A673 (cell line): ENCODE measurements at regions not wholly inside any gene's neighbourhood (a gene's known extent, or its start where the extent isn't known, plus 50 kb on each side); places are given as distances from the start of the nearest gene placed in this dataset.

Experiments
- BruUV-seq: library from RNA; stranded (reverse); fragments of 400-500 nt; replicated peaks from 2 replicates; lab custom pipeline; 2021; lab: Mats Ljungman, UMichigan
- CTCF ChIA-PET: fragments of 300-600 bp; sonication (Branson Sonifier 250); formaldehyde crosslinking; loops from one replicate; lab custom pipeline; 2022; ENCODE audit warnings: antibody characterized with exemption; lab: Charles Lee
- POLR2A ChIA-PET: fragments of 300-600 bp; sonication (Branson Sonifier 250); formaldehyde crosslinking; loops from one replicate; lab custom pipeline; 2022; ENCODE audit warnings: antibody characterized with exemption; ENCODE audit not compliant: low non-redundant PET; lab: Charles Lee
- DNase-seq: peaks from one replicate; pipeline ENCODE4 v3.0.0-alpha.2; 2015; ENCODE audit warnings: low spot score
- H3K27ac ChIP-seq: fragments of 200-600 bp; sonication (generic); 2 replicates; pipeline ENCODE4 v1.5.1; 2016; ENCODE audit warnings: mixed run types, low read depth, mild to moderate bottlenecking, mixed read lengths, antibody characterized with exemption, low read length; ENCODE audit not compliant: poor library complexity, severe bottlenecking
- H3K27me3 ChIP-seq: fragments of 200-600 bp; sonication (generic); replicated peaks from 2 replicates; pipeline ENCODE4 v1.6.1; 2017; ENCODE audit warnings: mixed run types, low read depth, mild to moderate bottlenecking, mixed read lengths, antibody characterized with exemption, low read length; ENCODE audit not compliant: insufficient read depth, poor library complexity
- H3K36me3 ChIP-seq: fragments of 200-600 bp; sonication (generic); 2 replicates; pipeline ENCODE4 v1.6.1; 2016; ENCODE audit warnings: mixed run types, mild to moderate bottlenecking, mixed read lengths, antibody characterized with exemption, low read length; ENCODE audit not compliant: insufficient read depth, poor library complexity, severe bottlenecking
- H3K4me1 ChIP-seq: fragments of 200-600 bp; sonication (generic); 2 replicates; pipeline ENCODE4 v1.6.1; 2017; ENCODE audit warnings: mixed run types, mild to moderate bottlenecking, mixed read lengths, antibody characterized with exemption, low read length; ENCODE audit not compliant: insufficient read depth, poor library complexity, severe bottlenecking
- H3K4me3 ChIP-seq: fragments of 200-600 bp; sonication (generic); 2 replicates; pipeline ENCODE4 v1.5.1; 2016; ENCODE audit warnings: low read depth, mixed run types, mild to moderate bottlenecking, mixed read lengths, low read length; ENCODE audit not compliant: poor library complexity, severe bottlenecking
- H3K9me3 ChIP-seq: fragments of 200-600 bp; sonication (generic); 2 replicates; pipeline ENCODE4 v1.6.1; 2016; ENCODE audit warnings: mixed run types, low read depth, mild to moderate bottlenecking, mixed read lengths, antibody characterized with exemption, low read length; ENCODE audit not compliant: poor library complexity, severe bottlenecking
- CTCF ChIP-seq: fragments of 300-800, 200-600 bp; sonication (generic); conservative IDR thresholded peaks from 2 replicates; pipeline ENCODE4 v1.5.1; 2017; ENCODE audit warnings: low read depth, mild to moderate bottlenecking, antibody characterized with exemption, low read length, moderate library complexity, mixed read lengths
- EZH2 ChIP-seq: fragments of 200-600 bp; sonication (generic); IDR thresholded peaks from 2 replicates; pipeline ENCODE4 v1.6.1; 2017; ENCODE audit warnings: borderline replicate concordance, low read depth, mild to moderate bottlenecking, mixed read lengths, antibody characterized with exemption, low read length; ENCODE audit not compliant: poor library complexity, severe bottlenecking
- intact Hi-C: fragments of 100-400 bp; cut with micrococcal nuclease; formaldehyde crosslinking; loops from one replicate; pipeline ENCODE4 v1.10.0; 2022; ENCODE audit not compliant: unreplicated experiment

GRCh38 chr9:108194154-108194553, 661.6 kb downstream of the ACTL7B start:
- intact Hi-C loops, result no loop called here
- ChIA-PET CTCF (no interaction called here), POLR2A (no interaction called here)
- H3K9me3 ChIP-seq, result peaks cover 3% of the 10 kb centered on the region
- DNase-seq, result no peak
- H3K4me1 ChIP-seq, result no peaks in the 10 kb centered on the region
- TF ChIP-seq EZH2 (no peak), CTCF (no peak)
- no peak overlapping the region for H3K27ac ChIP-seq
- no peak overlapping the region for H3K4me3 ChIP-seq
- H3K27me3 ChIP-seq, result no peaks in the 10 kb centered on the region
- no peaks in the 10 kb centered on the region for H3K36me3 ChIP-seq
- no TSS peak for BruUV-seq

GRCh38 chr9:108193026-108193710, 662.6 kb downstream of the ACTL7B start:
- Histone ChIP-seq H3K9me3 (peaks cover 8% of the 10 kb centered on the region), H3K27me3 (no peaks in the 10 kb centered on the region), H3K36me3 (no peaks in the 10 kb centered on the region), H3K27ac (no peak overlapping the region), H3K4me3 (no peak overlapping the region), H3K4me1 (no peaks in the 10 kb centered on the region)
- ChIA-PET CTCF (no interaction called here), POLR2A (no interaction called here)
- intact Hi-C loops, result no loop called here
- no TSS peak for BruUV-seq
- TF ChIP-seq CTCF (no peak), EZH2 (no peak)
- DNase-seq, result no peak

GRCh38 chr9:108191065-108191464, 664.7 kb downstream of the ACTL7B start:
- no peaks in the 10 kb centered on the region for H3K4me1 ChIP-seq
- no peaks in the 10 kb centered on the region for H3K27me3 ChIP-seq
- intact Hi-C loops, result no loop called here
- TF ChIP-seq CTCF (no peak), EZH2 (no peak)
- ChIA-PET CTCF (no interaction called here), POLR2A (no interaction called here)
- H3K4me3 ChIP-seq, result no peak overlapping the region
- H3K27ac ChIP-seq, result no peak overlapping the region
- no peaks in the 10 kb centered on the region for H3K36me3 ChIP-seq
- H3K9me3 ChIP-seq, result peaks cover 4% of the 10 kb centered on the region
- BruUV-seq, result no TSS peak
- no peak for DNase-seq
